GM12878 (cell line): ENCODE measurements at regions not wholly inside any gene's neighbourhood (a gene's known extent, or its start where the extent isn't known, plus 50 kb on each side); places are given as distances from the start of the nearest gene placed in this dataset.

Source experiments
- ATAC-seq: fragments of 200-7000 bp; cut with Tn5 transposase; 3 replicates; pipeline ENCODE4 v1.9.1; 2020; ENCODE audit warnings: mild to moderate bottlenecking, moderate library complexity
- BruUV-seq: library from RNA; stranded (reverse); fragments of 400-500 nt; replicated peaks from 2 replicates; lab custom pipeline; 2021; lab: Mats Ljungman, UMichigan
- CTCF ChIA-PET: fragments of 300-600 bp; sonication (Branson Sonifier 250); formaldehyde crosslinking; extraction: SDS; loops from one replicate; lab custom pipeline; 2021; ENCODE audit warnings: inconsistent platforms; lab: Yijun Ruan, JAX
- POLR2A ChIA-PET: fragments of 350-600 bp; formaldehyde crosslinking; extraction: SDS; loops from one replicate; lab custom pipeline; 2021; ENCODE audit warnings: inconsistent platforms; lab: Charles Lee
- RAD21 ChIA-PET: fragments of 300-600 bp; sonication (Branson Sonifier 250); formaldehyde crosslinking; loops from one replicate; lab custom pipeline; 2023; ENCODE audit warnings: antibody characterized with exemption; ENCODE audit not compliant: unreplicated experiment; lab: Charles Lee
- SMC1A ChIA-PET: fragments of 300-600 bp; sonication (Branson Sonifier 250); formaldehyde crosslinking; loops from one replicate; lab custom pipeline; 2023; ENCODE audit not compliant: unreplicated experiment, uncharacterized antibody; lab: Charles Lee
- DNase-seq: peaks from one replicate; pipeline ENCODE4 v3.0.0-alpha.2; 2011; ENCODE audit warnings: low read depth, low spot score
- FAIRE-seq: peaks from 3 replicates; lab custom pipeline; 2011; peaks lifted over from hg19 to GRCh38; lab: Jason Lieb, UNC
- H2AFZ ChIP-seq: 2 replicates; pipeline ENCODE4 v1.6.0; 2011; ENCODE audit warnings: low read depth, low read length, control low read depth; ENCODE audit not compliant: control insufficient read depth
- H3K27ac ChIP-seq: 2 replicates; pipeline ENCODE4 v1.5.1; 2011; ENCODE audit warnings: control low read depth; ENCODE audit not compliant: control insufficient read depth, insufficient read depth
- H3K27me3 ChIP-seq, 2 experiments: replicated peaks in 1 of 2; 2 replicates each; pipeline versions ENCODE4 v1.6.0 to v1.6.1; 2011; ENCODE audit warnings: low read length in 1 of 2; ENCODE audit not compliant: control insufficient read depth in 2 of 2, insufficient read depth in 2 of 2
- H3K36me3 ChIP-seq, 2 experiments: 2 replicates each; pipeline ENCODE4 v1.5.1; 2011; ENCODE audit warnings: low read length in 1 of 2; ENCODE audit not compliant: control insufficient read depth in 2 of 2, insufficient read depth in 2 of 2
- H3K4me1 ChIP-seq: 2 replicates; pipeline ENCODE4 v1.6.1; 2011; ENCODE audit warnings: mild to moderate bottlenecking, low read length, moderate library complexity, mixed read lengths; ENCODE audit not compliant: control insufficient read depth, insufficient read depth
- H3K4me2 ChIP-seq: 2 replicates; pipeline ENCODE4 v1.6.0; 2011; ENCODE audit warnings: control low read depth; ENCODE audit not compliant: control insufficient read depth, insufficient read depth
- H3K4me3 ChIP-seq: fragments of 200-600 bp; sonication (generic); 2 replicates; pipeline ENCODE4 v1.5.1; 2016
- H3K79me2 ChIP-seq: 2 replicates; pipeline ENCODE4 v1.6.0; 2011; ENCODE audit warnings: low read length; ENCODE audit not compliant: control insufficient read depth, insufficient read depth
- H3K9ac ChIP-seq: 2 replicates; pipeline ENCODE4 v1.8.0; 2011; ENCODE audit warnings: low read length, control low read depth, mixed read lengths; ENCODE audit not compliant: control insufficient read depth, insufficient read depth
- H3K9me3 ChIP-seq: replicated peaks from 3 replicates; pipeline ENCODE4 v1.5.1; 2011; ENCODE audit warnings: mild to moderate bottlenecking, low read length; ENCODE audit not compliant: control insufficient read depth, insufficient read depth
- H4K20me1 ChIP-seq: 2 replicates; pipeline ENCODE4 v1.6.0; 2011; ENCODE audit not compliant: control insufficient read depth, insufficient read depth
- CBFB ChIP-seq: IDR thresholded peaks from 2 replicates; pipeline ENCODE4 v1.6.1; 2016; ENCODE audit warnings: antibody characterized with exemption, low read depth
- EED ChIP-seq: sonication (generic); IDR thresholded peaks from 2 replicates; pipeline ENCODE4 v1.6.1; 2016; ENCODE audit warnings: antibody characterized with exemption, low read depth
- EP300 ChIP-seq, 2 experiments: fragments of 150-350 bp in 1 of 2; IDR thresholded peaks; 2 replicates each; pipeline ENCODE4 v1.6.1; 2011 to 2012; ENCODE audit warnings: low read depth in 2 of 2, low read length in 2 of 2, borderline replicate concordance in 1 of 2, improper control_type of control experiment in 1 of 2, inconsistent platforms in 1 of 2; ENCODE audit not compliant: control insufficient read depth in 1 of 2
- EZH2 ChIP-seq: IDR thresholded peaks from 2 replicates; pipeline ENCODE4 v1.6.1; 2012; ENCODE audit warnings: low read depth, mild to moderate bottlenecking, control low read depth, inconsistent platforms, low read length, borderline replicate concordance; ENCODE audit not compliant: control insufficient read depth
- JUND ChIP-seq: IDR thresholded peaks from 2 replicates; pipeline ENCODE4 v1.6.1; 2012; ENCODE audit warnings: low read depth, mild to moderate bottlenecking, low read length, improper control_type of control experiment, moderate library complexity
- MXI1 ChIP-seq: fragments of 150-350 bp; IDR thresholded peaks from 2 replicates; pipeline ENCODE4 v1.6.1; 2011; ENCODE audit warnings: low read depth, mild to moderate bottlenecking, inconsistent platforms, low read length, improper control_type of control experiment
- PML ChIP-seq: IDR thresholded peaks from 2 replicates; pipeline ENCODE4 v1.6.1; 2012; ENCODE audit warnings: low read length, inconsistent platforms
- RCOR1 ChIP-seq: conservative IDR thresholded peaks from 2 replicates; pipeline ENCODE4 v1.6.1; 2012; ENCODE audit warnings: low read depth, low read length, improper control_type of control experiment
- RELA ChIP-seq: fragments of 450-650 bp; IDR thresholded peaks from 2 replicates; pipeline ENCODE4 v1.8.0; 2014; ENCODE audit warnings: borderline replicate concordance; ENCODE audit not compliant: partially characterized antibody
- SMC3 ChIP-seq: IDR thresholded peaks from 2 replicates; pipeline ENCODE4 v1.6.1; 2011; ENCODE audit warnings: low read length, improper control_type of control experiment, borderline replicate concordance
- SREBF1 ChIP-seq: IDR thresholded peaks from 2 replicates; pipeline ENCODE4 v1.6.1; 2012; ENCODE audit warnings: mild to moderate bottlenecking, low read length
- TARDBP ChIP-seq: IDR thresholded peaks from 2 replicates; pipeline ENCODE4 v1.6.1; 2016; ENCODE audit warnings: borderline replicate concordance
- ZNF384 ChIP-seq: IDR thresholded peaks from 2 replicates; pipeline ENCODE4 v1.6.1; 2012; ENCODE audit warnings: low read depth, mild to moderate bottlenecking, low read length, improper control_type of control experiment, borderline replicate concordance
- ZNF622 ChIP-seq: fragments of 450-650 bp; IDR thresholded peaks from 2 replicates; pipeline ENCODE4 v1.6.1; 2017; ENCODE audit warnings: mild to moderate bottlenecking, inconsistent platforms
- in situ Hi-C: fragments of 300-500 bp; cut with MboI; formaldehyde crosslinking; loops from 9 replicates; pipeline ENCODE4 v1.14.3; 2018; ENCODE audit warnings: mixed read lengths
- intact Hi-C: fragments of 100-400 bp; cut with micrococcal nuclease; formaldehyde crosslinking; loops from one replicate; pipeline ENCODE4 v1.14.2; 2022; ENCODE audit not compliant: unreplicated experiment
- TF ChIP-seq, protein P1 (sequence below): IDR thresholded peaks from 2 replicates; pipeline ENCODE4 v1.6.1; 2012; ENCODE audit warnings: low read length, inconsistent platforms
- TF ChIP-seq, protein P2 (sequence below): IDR thresholded peaks from 2 replicates; pipeline ENCODE4 v1.6.1; 2012; ENCODE audit warnings: low read depth, low read length, improper control_type of control experiment
- TF ChIP-seq, protein P3 (sequence below): fragments of 450-650 bp; formaldehyde crosslinking; IDR thresholded peaks from 2 replicates; pipeline ENCODE4 v1.4.0; 2020; ENCODE audit warnings: mild to moderate bottlenecking, moderate library complexity

DNA sequence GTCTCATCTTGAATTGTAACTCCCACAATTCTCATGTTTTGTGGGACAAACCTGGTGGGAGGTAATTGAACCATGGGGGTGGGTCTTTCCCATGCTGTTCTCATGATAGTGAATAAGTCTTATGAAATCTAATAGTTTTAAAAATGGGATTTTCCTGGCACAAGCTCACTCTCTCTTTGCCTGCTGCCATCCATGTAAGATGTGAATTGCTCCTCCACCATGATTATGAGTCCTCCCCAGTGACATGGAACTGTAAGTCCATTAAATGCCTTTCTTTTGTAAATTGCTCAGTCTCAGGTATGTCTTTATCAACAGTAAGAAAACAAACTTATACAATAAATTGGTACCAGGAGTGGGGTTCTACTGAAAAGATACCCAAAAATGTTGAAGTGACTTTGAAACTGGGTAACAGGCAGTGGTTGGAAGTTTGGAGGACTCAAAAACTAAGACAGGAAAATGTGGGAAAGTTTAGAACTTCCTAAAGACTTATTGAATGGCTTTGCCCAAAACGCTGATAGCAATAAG lies 601.4 kb downstream of the ZEB2 start (continued):
- TF ChIP-seq EP300 (IDR thresholded peaks at IDR 0.05; ENCODE audit: borderline replicate concordance in 1 of 2, control insufficient read depth in 1 of 2, low read depth in 2 of 2, low read length in 2 of 2) (no peak), EED (no peak), ZNF384 (no peak)

DNA sequence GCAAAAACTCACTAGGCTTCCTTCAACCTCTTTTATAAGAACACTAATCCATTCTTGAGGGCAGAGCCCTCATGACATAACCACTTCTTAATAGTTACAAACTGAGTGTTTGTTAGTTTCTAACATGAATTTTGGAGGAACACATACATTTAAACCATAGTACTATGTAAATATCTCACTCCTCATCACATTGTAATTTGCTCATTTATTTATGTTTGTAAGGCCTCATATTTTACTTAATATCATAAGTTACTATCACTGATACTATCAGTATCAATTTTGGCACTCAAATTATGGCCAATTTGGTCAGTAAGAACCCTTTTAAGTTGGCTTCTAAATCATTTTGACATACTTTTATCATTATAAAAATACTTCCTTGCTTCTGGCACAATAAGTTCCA lies 603.1 kb downstream of the ZEB2 start:
- Histone ChIP-seq H3K9ac (no peak overlapping the region), H3K4me3 (no peak overlapping the region), H3K27ac (no peak overlapping the region), H3K27me3 (no peaks in the 10 kb centered on the region), H3K4me2 (no peak overlapping the region), H2AFZ (no peak overlapping the region), H4K20me1 (no peaks in the 10 kb centered on the region), H3K4me1 (no peaks in the 10 kb centered on the region), H3K36me3 (no peaks in the 10 kb centered on the region), H3K79me2 (no peaks in the 10 kb centered on the region), H3K9me3 (peaks cover 2% of the 10 kb centered on the region; the same call in 1 of the 3 replicates)
- ATAC-seq (no peak), DNase-seq (no peak), FAIRE-seq (no peak)
- no TSS peak for BruUV-seq
- no peak for TF ChIP-seq PML
- no peak for TF ChIP-seq SREBF1
- TF ChIP-seq JUND: no peak
- no peak for TF ChIP-seq RCOR1
- TF ChIP-seq, protein P1, sequence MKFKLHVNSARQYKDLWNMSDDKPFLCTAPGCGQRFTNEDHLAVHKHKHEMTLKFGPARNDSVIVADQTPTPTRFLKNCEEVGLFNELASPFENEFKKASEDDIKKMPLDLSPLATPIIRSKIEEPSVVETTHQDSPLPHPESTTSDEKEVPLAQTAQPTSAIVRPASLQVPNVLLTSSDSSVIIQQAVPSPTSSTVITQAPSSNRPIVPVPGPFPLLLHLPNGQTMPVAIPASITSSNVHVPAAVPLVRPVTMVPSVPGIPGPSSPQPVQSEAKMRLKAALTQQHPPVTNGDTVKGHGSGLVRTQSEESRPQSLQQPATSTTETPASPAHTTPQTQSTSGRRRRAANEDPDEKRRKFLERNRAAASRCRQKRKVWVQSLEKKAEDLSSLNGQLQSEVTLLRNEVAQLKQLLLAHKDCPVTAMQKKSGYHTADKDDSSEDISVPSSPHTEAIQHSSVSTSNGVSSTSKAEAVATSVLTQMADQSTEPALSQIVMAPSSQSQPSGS: no peak
- TF ChIP-seq CBFB: no peak
- no peak for TF ChIP-seq EZH2
- TF ChIP-seq, protein P2, sequence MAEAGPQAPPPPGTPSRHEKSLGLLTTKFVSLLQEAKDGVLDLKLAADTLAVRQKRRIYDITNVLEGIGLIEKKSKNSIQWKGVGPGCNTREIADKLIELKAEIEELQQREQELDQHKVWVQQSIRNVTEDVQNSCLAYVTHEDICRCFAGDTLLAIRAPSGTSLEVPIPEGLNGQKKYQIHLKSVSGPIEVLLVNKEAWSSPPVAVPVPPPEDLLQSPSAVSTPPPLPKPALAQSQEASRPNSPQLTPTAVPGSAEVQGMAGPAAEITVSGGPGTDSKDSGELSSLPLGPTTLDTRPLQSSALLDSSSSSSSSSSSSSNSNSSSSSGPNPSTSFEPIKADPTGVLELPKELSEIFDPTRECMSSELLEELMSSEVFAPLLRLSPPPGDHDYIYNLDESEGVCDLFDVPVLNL: no peak
- TF ChIP-seq ZNF622: no peak
- TF ChIP-seq SMC3: no peak
- TF ChIP-seq, protein P3, sequence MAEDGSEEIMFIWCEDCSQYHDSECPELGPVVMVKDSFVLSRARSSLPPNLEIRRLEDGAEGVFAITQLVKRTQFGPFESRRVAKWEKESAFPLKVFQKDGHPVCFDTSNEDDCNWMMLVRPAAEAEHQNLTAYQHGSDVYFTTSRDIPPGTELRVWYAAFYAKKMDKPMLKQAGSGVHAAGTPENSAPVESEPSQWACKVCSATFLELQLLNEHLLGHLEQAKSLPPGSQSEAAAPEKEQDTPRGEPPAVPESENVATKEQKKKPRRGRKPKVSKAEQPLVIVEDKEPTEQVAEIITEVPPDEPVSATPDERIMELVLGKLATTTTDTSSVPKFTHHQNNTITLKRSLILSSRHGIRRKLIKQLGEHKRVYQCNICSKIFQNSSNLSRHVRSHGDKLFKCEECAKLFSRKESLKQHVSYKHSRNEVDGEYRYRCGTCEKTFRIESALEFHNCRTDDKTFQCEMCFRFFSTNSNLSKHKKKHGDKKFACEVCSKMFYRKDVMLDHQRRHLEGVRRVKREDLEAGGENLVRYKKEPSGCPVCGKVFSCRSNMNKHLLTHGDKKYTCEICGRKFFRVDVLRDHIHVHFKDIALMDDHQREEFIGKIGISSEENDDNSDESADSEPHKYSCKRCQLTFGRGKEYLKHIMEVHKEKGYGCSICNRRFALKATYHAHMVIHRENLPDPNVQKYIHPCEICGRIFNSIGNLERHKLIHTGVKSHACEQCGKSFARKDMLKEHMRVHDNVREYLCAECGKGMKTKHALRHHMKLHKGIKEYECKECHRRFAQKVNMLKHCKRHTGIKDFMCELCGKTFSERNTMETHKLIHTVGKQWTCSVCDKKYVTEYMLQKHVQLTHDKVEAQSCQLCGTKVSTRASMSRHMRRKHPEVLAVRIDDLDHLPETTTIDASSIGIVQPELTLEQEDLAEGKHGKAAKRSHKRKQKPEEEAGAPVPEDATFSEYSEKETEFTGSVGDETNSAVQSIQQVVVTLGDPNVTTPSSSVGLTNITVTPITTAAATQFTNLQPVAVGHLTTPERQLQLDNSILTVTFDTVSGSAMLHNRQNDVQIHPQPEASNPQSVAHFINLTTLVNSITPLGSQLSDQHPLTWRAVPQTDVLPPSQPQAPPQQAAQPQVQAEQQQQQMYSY (CRISPR knock-in tag): no peak
- no peak for TF ChIP-seq MXI1
- TF ChIP-seq TARDBP: no peak
- TF ChIP-seq RELA: no peak
- intact Hi-C loops: no loop called here
- in situ Hi-C loops: no loop called here
- POLR2A ChIA-PET: no interaction called here
- SMC1A ChIA-PET: no interaction called here
- RAD21 ChIA-PET: no interaction called here
- CTCF ChIA-PET: no interaction called here
